Mesothelial cell of epicardium (in vitro differentiated cells): ENCODE measurements at regions not wholly inside any gene's neighbourhood (a gene's known extent, or its start where the extent isn't known, plus 50 kb on each side); places are given as distances from the start of the nearest gene placed in this dataset.

Experiments
- DNase-seq, 2 experiments: peaks; one replicate each; pipeline ENCODE4 v3.0.0; 2021; ENCODE audit warnings: low spot score in 2 of 2; ENCODE audit not compliant: unreplicated experiment in 2 of 2
- H3K27ac Mint-ChIP-seq: 2 replicates; pipeline ENCODE4 v1.8.0; 2021; ENCODE audit warnings: mixed read lengths
- H3K27me3 Mint-ChIP-seq: 2 replicates; pipeline ENCODE4 v1.8.0; 2021; ENCODE audit warnings: low read depth, mixed read lengths
- H3K36me3 Mint-ChIP-seq: 2 replicates; pipeline ENCODE4 v1.8.0; 2021; ENCODE audit warnings: mixed read lengths
- H3K4me1 Mint-ChIP-seq: 2 replicates; pipeline ENCODE4 v1.8.0; 2021; ENCODE audit warnings: mixed read lengths
- H3K4me3 Mint-ChIP-seq: 2 replicates; pipeline ENCODE4 v1.8.0; 2021; ENCODE audit warnings: mild to moderate bottlenecking, moderate library complexity, mixed read lengths
- H3K9me3 Mint-ChIP-seq: 2 replicates; pipeline ENCODE4 v1.8.0; 2021; ENCODE audit warnings: mixed read lengths
- TF ChIP-seq, protein P1 (sequence below): fragments of 200-600 bp; sonication (generic); IDR thresholded peaks from one replicate; pipeline ENCODE4 v1.5.0; 2021; ENCODE audit warnings: antibody characterized with exemption; ENCODE audit not compliant: unreplicated experiment

DNA sequence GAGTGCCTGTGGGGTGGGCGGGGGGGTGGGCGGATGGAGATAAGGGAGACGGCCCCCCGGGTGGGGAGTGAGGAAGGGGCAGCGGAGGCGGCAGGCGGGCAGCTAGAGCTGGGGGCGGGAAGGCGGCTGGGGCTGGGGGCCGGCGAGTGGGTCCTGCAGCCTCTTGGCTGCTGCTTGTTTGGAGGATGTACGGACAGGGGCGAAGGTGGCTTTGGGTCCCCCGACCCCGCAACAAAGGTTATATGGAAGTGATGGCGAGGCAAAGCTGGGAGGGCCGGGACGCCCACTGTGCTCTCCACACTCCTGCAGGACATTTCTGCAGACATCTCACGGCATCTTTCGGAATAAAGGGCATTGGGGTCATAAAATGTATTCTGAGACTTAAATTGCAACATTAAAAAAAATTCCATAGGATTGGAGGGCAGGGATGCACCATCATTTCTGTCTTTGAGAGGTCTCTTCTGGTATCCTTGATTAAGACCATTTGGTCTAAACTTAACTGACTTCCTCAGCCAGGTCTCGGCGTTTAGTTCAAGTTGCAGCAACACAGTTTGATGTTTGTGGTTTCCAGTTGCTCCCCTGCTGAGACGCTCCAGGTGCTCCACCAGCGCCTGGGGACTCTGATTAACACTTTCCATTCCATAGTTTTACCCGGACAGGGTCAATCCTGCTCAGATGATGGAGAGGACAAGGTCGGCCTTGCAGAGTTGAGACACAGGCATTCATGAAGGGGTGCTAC, 101.6 kb upstream of the SSBP2 start:
- peak overlapping the region; percentile 71 for H3K4me3 Mint-ChIP-seq
- DNase-seq = peak in 1 of 2 experiments; percentile 45
- TF ChIP-seq, protein P1, sequence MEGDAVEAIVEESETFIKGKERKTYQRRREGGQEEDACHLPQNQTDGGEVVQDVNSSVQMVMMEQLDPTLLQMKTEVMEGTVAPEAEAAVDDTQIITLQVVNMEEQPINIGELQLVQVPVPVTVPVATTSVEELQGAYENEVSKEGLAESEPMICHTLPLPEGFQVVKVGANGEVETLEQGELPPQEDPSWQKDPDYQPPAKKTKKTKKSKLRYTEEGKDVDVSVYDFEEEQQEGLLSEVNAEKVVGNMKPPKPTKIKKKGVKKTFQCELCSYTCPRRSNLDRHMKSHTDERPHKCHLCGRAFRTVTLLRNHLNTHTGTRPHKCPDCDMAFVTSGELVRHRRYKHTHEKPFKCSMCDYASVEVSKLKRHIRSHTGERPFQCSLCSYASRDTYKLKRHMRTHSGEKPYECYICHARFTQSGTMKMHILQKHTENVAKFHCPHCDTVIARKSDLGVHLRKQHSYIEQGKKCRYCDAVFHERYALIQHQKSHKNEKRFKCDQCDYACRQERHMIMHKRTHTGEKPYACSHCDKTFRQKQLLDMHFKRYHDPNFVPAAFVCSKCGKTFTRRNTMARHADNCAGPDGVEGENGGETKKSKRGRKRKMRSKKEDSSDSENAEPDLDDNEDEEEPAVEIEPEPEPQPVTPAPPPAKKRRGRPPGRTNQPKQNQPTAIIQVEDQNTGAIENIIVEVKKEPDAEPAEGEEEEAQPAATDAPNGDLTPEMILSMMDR = no peak
- H3K27ac Mint-ChIP-seq = peak overlapping the region; percentile 96
- H3K36me3 Mint-ChIP-seq = no peaks in the 10 kb centered on the region
- H3K9me3 Mint-ChIP-seq = no peaks in the 10 kb centered on the region
- H3K4me1 Mint-ChIP-seq = peaks cover 88% of the 10 kb centered on the region
- no peaks in the 10 kb centered on the region for H3K27me3 Mint-ChIP-seq

DNA sequence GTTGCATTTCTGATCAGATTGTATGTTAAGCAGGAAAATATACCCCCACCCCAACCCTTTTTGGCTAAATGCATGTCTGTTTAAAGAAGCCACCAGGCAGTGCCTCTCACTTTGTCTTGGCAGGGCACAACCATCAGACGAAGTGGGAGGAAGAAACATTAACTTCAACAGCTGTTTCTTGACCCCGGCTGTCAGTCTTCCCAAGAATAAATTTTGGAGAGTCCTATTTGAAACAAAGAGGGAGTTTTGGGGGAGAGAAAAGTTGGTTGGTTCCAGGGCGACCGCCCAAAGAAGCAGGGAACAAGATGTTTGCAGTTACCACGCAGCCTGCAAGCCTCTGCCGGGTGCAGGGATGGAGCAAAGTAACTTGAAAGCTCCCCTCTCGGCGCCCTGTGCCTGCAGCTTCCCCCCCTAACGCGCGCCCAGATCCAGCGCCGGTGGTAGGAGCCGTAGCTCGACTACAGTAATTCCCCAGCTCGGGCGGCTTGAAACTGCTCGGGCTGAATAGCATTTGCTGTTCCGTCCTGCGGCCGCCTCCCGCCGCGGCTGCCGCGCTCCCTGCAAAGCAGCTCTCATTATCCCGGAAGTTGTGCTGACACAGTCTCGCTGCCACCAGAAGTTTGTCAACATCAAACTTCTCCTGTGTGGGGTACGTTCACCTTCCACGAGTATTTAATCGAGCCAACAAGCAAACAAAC, 100.7 kb upstream of the SSBP2 start:
- no peaks in the 10 kb centered on the region for H3K9me3 Mint-ChIP-seq
- TF ChIP-seq, protein P1 = no peak
- peaks cover 85% of the 10 kb centered on the region for H3K4me1 Mint-ChIP-seq
- H3K4me3 Mint-ChIP-seq = peak overlapping the region; percentile 81
- H3K36me3 Mint-ChIP-seq = no peaks in the 10 kb centered on the region
- no peaks in the 10 kb centered on the region for H3K27me3 Mint-ChIP-seq
- DNase-seq = peak; percentile 90 to 98
- H3K27ac Mint-ChIP-seq = peak overlapping the region; percentile 99

- Mint-ChIP-seq H3K36me3 (no peaks in the 10 kb centered on the region), H3K27ac (peak overlapping the region; percentile 99), H3K4me3 (peak overlapping the region; percentile 81), H3K27me3 (no peaks in the 10 kb centered on the region), H3K9me3 (no peaks in the 10 kb centered on the region), H3K4me1 (peaks cover 86% of the 10 kb centered on the region)
- TF ChIP-seq, protein P1 = no peak
- DNase-seq = no peak
Observed at GRCh38 chr5:81850501-81851357, 99.8 kb upstream of the SSBP2 start.

DNA sequence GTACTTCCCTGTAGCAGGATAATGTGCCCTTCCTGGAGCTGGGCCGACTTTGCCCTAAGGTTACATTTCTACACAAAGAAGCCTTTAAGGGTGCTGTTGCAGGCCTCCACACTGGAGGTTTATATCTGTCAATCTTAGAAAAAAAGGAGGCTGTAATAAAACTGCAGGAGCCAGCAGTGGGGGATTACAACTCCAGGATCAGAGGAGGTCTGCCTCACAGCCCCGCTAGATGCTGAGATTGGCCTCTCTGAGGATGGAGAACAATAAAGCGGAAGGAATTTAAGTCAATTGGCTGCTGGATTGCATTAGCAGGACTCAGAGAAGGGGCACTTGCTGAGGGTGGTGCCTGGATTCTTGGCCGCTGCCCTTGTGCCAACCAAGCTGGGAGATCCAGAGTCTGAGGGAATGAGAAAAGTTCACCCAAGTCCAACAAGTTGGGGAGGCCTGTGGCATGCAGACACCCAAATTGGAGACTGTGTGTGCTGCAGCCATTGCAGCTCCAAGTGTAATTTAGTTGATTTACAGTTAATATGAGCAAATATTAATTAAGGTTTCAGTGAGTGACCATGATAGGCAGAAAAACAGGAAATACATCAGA, 99.0 kb upstream of the SSBP2 start:
- TF ChIP-seq, protein P1 = no peak
- Mint-ChIP-seq H3K27ac (peak overlapping the region; percentile 99), H3K4me1 (peaks cover 80% of the 10 kb centered on the region), H3K4me3 (no peak overlapping the region), H3K9me3 (no peaks in the 10 kb centered on the region), H3K27me3 (no peaks in the 10 kb centered on the region), H3K36me3 (no peaks in the 10 kb centered on the region)
- DNase-seq = no peak

DNA sequence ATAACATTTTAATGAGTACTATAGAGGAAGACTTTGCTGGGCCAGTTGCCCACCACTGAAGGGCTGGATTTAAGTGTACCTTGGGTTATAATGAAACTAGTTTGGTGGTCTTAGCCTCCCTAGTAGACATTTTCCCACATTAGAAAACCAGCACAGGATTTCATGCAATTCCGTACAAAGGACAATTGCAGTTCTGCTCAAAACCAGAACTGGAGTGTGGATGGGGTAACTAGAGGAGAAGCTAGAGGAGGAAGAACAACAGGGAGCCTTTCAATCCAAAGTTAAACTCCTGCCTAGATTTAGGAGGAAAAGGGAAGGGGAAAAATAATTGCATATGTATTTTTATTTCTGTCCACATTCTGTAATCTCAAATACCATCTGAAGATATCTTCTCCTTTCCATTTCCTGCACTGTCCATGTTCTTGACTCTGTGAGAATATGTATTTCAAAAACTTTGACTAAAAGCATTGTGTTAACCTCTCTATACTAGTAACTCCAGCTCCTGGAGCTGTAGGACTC, 97.5 kb upstream of the SSBP2 start:
- Mint-ChIP-seq H3K36me3 (no peaks in the 10 kb centered on the region), H3K4me3 (no peak overlapping the region), H3K9me3 (no peaks in the 10 kb centered on the region), H3K27ac (peak overlapping the region; percentile 57), H3K4me1 (peaks cover 78% of the 10 kb centered on the region), H3K27me3 (no peaks in the 10 kb centered on the region)
- TF ChIP-seq, protein P1 = no peak
- no peak for DNase-seq
